CD4-positive, alpha-beta T cell (primary cell): ENCODE measurements at regions not wholly inside any gene's neighbourhood (a gene's known extent, or its start where the extent isn't known, plus 50 kb on each side); places are given as distances from the start of the nearest gene placed in this dataset.

Experiments used
- ATAC-seq: fragments of 200-7000 bp; cut with Tn5 transposase; one replicate; pipeline ENCODE4 v1.10.0; 2022; ENCODE audit warnings: mild to moderate bottlenecking; ENCODE audit not compliant: poor library complexity
- CTCF ChIA-PET: fragments of 350-600 bp; sonication (Branson Sonifier 250); formaldehyde crosslinking; loops from one replicate; lab custom pipeline; 2021; ENCODE audit warnings: antibody characterized with exemption, inconsistent platforms; lab: Charles Lee
- POLR2A ChIA-PET: fragments of 350-600 bp; sonication (Branson Sonifier 250); formaldehyde crosslinking; loops from one replicate; lab custom pipeline; 2021; ENCODE audit warnings: antibody characterized with exemption, inconsistent platforms; lab: Charles Lee
- DNase-seq, 14 experiments: peaks; one replicate each; pipeline ENCODE4 v3.0.0-alpha.2; 2013 to 2020; ENCODE audit warnings: mixed read lengths in 2 of 14
- H3K27ac ChIP-seq, 2 donors: one replicate each; pipeline versions ENCODE4 v1.5.1 to v1.7.0; 2013; ENCODE audit warnings: low read length in 2 of 2, low read depth in 1 of 2, mild to moderate bottlenecking in 1 of 2
- H3K27me3 ChIP-seq, 2 experiments: 1 replicate in 1 of 2; 2 replicates in 1 of 2; pipeline versions ENCODE4 v1.6.1 to v1.7.0; 2013; ENCODE audit warnings: low read length in 2 of 2, control low read depth in 1 of 2, mild to moderate bottlenecking in 1 of 2, moderate library complexity in 1 of 2; ENCODE audit not compliant: insufficient read depth in 2 of 2, control insufficient read depth in 1 of 2
- H3K36me3 ChIP-seq: one replicate; pipeline ENCODE4 v1.6.1; 2013; ENCODE audit warnings: low read length, control low read depth; ENCODE audit not compliant: insufficient read depth
- H3K4me1 ChIP-seq: one replicate; pipeline ENCODE4 v1.6.1; 2013; ENCODE audit warnings: low read length, control low read depth; ENCODE audit not compliant: insufficient read depth
- H3K4me3 ChIP-seq: one replicate; pipeline ENCODE4 v1.5.1; 2013; ENCODE audit warnings: mild to moderate bottlenecking, low read length, moderate library complexity
- H3K9me3 ChIP-seq, 2 experiments: 1 replicate in 1 of 2; 2 replicates in 1 of 2; pipeline versions ENCODE4 v1.6.1 to v1.7.0; 2013; ENCODE audit warnings: low read length in 2 of 2, mild to moderate bottlenecking in 2 of 2, control low read depth in 1 of 2, moderate library complexity in 1 of 2; ENCODE audit not compliant: control insufficient read depth in 1 of 2, insufficient read depth in 1 of 2
- H3K27ac Mint-ChIP-seq: one replicate; pipeline ENCODE4 v1.8.0; 2020; ENCODE audit warnings: mixed read lengths
- H3K27me3 Mint-ChIP-seq: one replicate; pipeline ENCODE4 v1.8.0; 2021; ENCODE audit warnings: mixed read lengths
- H3K36me3 Mint-ChIP-seq: one replicate; pipeline ENCODE4 v1.8.0; 2021; ENCODE audit warnings: low read depth, mixed read lengths
- H3K4me1 Mint-ChIP-seq: one replicate; pipeline ENCODE4 v1.8.0; 2021; ENCODE audit warnings: low read depth, mixed read lengths
- H3K4me3 Mint-ChIP-seq: one replicate; pipeline ENCODE4 v1.8.0; 2020; ENCODE audit warnings: mild to moderate bottlenecking, mixed read lengths
- H3K9me3 Mint-ChIP-seq: one replicate; pipeline ENCODE4 v1.8.0; 2020; ENCODE audit warnings: mixed read lengths
- intact Hi-C, 2 experiments: fragments of 100-400 bp; cut with DNase I in 1 of 2; cut with micrococcal nuclease in 1 of 2; formaldehyde crosslinking; loops; one replicate each; pipeline versions ENCODE4 v1.15.1 to v1.9.0; 2023 to 2025; cut with DNase I, micrococcal nuclease
- TF ChIP-seq, protein P1 (sequence below): fragments of 200-600 bp; IDR thresholded peaks from one replicate; pipeline ENCODE4 v1.8.0; 2022; ENCODE audit warnings: antibody characterized with exemption, mild to moderate bottlenecking

DNA sequence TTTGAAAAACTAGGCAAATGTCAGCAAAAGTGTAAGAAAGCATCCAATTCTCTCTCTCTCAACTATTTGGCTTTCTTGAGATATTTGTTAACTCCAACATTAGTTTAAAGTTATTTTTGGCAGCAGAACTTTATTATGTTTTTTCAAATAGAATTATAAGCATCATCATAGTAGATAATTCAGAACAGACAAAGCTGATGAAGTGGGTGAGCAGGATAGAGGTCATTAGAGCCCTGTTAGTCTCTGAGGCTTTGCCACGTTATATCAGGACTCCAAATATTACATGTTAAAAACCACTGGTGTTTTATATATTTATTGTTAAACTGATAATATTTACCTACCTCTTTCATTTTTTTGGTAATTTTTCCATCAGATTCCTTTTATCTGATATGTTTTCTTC lies 903.0 kb downstream of the FSTL5 start:
- ATAC-seq (no peak), DNase-seq (no peak)
- Histone ChIP-seq H3K36me3 (no peaks in the 10 kb centered on the region), H3K27ac (no peak overlapping the region), H3K4me3 (no peak overlapping the region), H3K9me3 (peaks cover 0 to 16% of the 10 kb centered on the region in 2 experiments), H3K4me1 (no peaks in the 10 kb centered on the region), H3K27me3 (no peaks in the 10 kb centered on the region)
- Mint-ChIP-seq H3K36me3 (no peaks in the 10 kb centered on the region), H3K4me3 (no peak overlapping the region), H3K27me3 (no peaks in the 10 kb centered on the region), H3K27ac (no peak overlapping the region), H3K4me1 (no peaks in the 10 kb centered on the region), H3K9me3 (peaks cover 14% of the 10 kb centered on the region)
- ChIA-PET POLR2A (no interaction called here), CTCF (interaction anchor here (1.2 kb wide), 1 partner anchor 14 kb away, joined by 4 read pairs; no protein-coding TSS in a partner anchor)
- TF ChIP-seq, protein P1, sequence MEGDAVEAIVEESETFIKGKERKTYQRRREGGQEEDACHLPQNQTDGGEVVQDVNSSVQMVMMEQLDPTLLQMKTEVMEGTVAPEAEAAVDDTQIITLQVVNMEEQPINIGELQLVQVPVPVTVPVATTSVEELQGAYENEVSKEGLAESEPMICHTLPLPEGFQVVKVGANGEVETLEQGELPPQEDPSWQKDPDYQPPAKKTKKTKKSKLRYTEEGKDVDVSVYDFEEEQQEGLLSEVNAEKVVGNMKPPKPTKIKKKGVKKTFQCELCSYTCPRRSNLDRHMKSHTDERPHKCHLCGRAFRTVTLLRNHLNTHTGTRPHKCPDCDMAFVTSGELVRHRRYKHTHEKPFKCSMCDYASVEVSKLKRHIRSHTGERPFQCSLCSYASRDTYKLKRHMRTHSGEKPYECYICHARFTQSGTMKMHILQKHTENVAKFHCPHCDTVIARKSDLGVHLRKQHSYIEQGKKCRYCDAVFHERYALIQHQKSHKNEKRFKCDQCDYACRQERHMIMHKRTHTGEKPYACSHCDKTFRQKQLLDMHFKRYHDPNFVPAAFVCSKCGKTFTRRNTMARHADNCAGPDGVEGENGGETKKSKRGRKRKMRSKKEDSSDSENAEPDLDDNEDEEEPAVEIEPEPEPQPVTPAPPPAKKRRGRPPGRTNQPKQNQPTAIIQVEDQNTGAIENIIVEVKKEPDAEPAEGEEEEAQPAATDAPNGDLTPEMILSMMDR, result no peak
- intact Hi-C loops, result no loop called here

DNA sequence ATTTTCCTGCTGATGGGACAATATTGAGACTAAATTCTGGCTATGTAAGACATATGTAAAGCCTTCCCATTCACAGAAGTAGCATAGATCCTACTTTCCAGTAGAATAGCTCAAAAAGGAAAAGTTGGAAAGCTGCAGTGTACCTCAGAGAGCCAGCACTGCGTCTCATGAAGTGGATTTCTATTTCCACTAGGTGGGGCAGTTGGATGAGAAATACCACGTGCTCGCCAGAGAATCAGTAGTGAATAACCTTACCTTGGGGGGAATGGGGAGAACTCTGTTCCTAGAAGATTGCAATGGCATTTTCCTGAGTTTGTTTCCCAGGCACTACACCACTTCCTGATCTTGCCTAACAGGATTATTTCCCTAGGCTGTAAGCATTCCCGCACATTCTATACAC lies 907.1 kb downstream of the FSTL5 start:
- Mint-ChIP-seq H3K4me3 (no peak overlapping the region), H3K27ac (no peak overlapping the region), H3K9me3 (peaks cover 13% of the 10 kb centered on the region), H3K27me3 (no peaks in the 10 kb centered on the region), H3K4me1 (no peaks in the 10 kb centered on the region), H3K36me3 (no peaks in the 10 kb centered on the region)
- Histone ChIP-seq H3K4me3 (no peak overlapping the region), H3K27ac (no peak overlapping the region), H3K4me1 (no peaks in the 10 kb centered on the region), H3K27me3 (no peaks in the 10 kb centered on the region), H3K36me3 (no peaks in the 10 kb centered on the region), H3K9me3 (peaks cover 4 to 23% of the 10 kb centered on the region in 2 experiments)
- CTCF ChIA-PET, result no interaction called here
- intact Hi-C loops, result no loop called here
- TF ChIP-seq, protein P1, result no peak
- ATAC-seq (no peak), DNase-seq (no peak)
- POLR2A ChIA-PET, result no interaction called here

DNA sequence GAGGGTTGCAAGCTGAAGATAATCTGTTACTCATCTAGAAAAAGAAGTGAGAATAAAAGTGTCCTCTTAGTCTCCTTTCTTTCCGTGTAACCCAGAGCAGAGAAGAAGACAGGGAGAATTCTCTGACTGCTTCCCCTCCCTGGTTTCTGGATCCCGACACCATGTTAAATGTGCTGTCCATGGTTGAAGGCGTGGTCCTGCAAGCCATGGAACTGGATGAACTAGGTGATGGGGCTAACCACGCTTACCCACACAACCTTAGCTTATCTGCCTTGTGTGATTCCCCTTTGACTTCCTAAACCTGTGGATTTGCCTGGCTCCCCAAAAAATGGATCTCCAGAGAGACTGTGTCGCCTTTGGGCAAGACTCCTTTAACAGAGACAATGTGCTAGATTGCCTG lies 907.6 kb downstream of the FSTL5 start:
- no peak overlapping the region for H3K4me3 ChIP-seq
- H3K36me3 ChIP-seq, result no peaks in the 10 kb centered on the region
- Mint-ChIP-seq H3K4me1 (no peaks in the 10 kb centered on the region), H3K27me3 (no peaks in the 10 kb centered on the region), H3K27ac (no peak overlapping the region), H3K4me3 (no peak overlapping the region), H3K36me3 (no peaks in the 10 kb centered on the region), H3K9me3 (peaks cover 13% of the 10 kb centered on the region)
- H3K4me1 ChIP-seq, result no peaks in the 10 kb centered on the region
- TF ChIP-seq, protein P1, result no peak
- H3K27ac ChIP-seq, result no peak overlapping the region
- CTCF ChIA-PET, result no interaction called here
- ATAC-seq, result no peak
- intact Hi-C loops, result no loop called here
- POLR2A ChIA-PET, result no interaction called here
- no peak for DNase-seq
- H3K27me3 ChIP-seq, result no peaks in the 10 kb centered on the region
- H3K9me3 ChIP-seq, result peaks cover 4 to 23% of the 10 kb centered on the region in 2 experiments
